ENCODE measurements at regions not wholly inside any gene's neighbourhood (a gene's known extent, or its start where the extent isn't known, plus 50 kb on each side); places are given as distances from the start of the nearest gene placed in this dataset.

- peaks cover 4 to 18% (median 11%) of the 10 kb centered on the region in 4 experiments for H3K4me1 ChIP-seq (replicated peaks in 1 of 4; ENCODE audit: control insufficient read depth in 3 of 4, insufficient read depth in 4 of 4, low read length in 3 of 4)
- no peak overlapping the region for H3K4ac ChIP-seq (replicated peaks; ENCODE audit: insufficient read length, low read depth, low read length)
- H3K79me1 ChIP-seq (ENCODE audit: low read depth, low read length), result no peaks in the 10 kb centered on the region
- H3K4me3 ChIP-seq (ENCODE audit: extremely low read depth in 1 of 4, insufficient read depth in 2 of 4, low read depth in 3 of 4, low read length in 4 of 4), result no peak overlapping the region
- no peak overlapping the region for H3K27ac ChIP-seq (ENCODE audit: low read depth, low read length)
- H3K14ac ChIP-seq (ENCODE audit: insufficient read length), result no peak overlapping the region
- TF ChIP-seq RFX5 (IDR thresholded peaks at IDR 0.05; ENCODE audit: borderline replicate concordance, low read depth, low read length) (no peak), KDM5A (IDR thresholded peaks at IDR 0.05; ENCODE audit: low read length) (no peak), ASH2L (IDR thresholded peaks at IDR 0.05; ENCODE audit: low read length) (no peak), EGR1 (IDR thresholded peaks at IDR 0.05; ENCODE audit: borderline replicate concordance, low read depth, low read length) (no peak), BRCA1 (IDR thresholded peaks at IDR 0.05; ENCODE audit: low read depth, low read length) (no peak), SAP30 (IDR thresholded peaks at IDR 0.05; ENCODE audit: insufficient read depth, insufficient replicate concordance, low read length) (no peak), HDAC6 (IDR thresholded peaks at IDR 0.05; ENCODE audit: low read depth, low read length) (no peak), PHF8 (conservative IDR thresholded peaks at IDR 0.05; ENCODE audit: low read depth, low read length) (no peak), BCL11A (IDR thresholded peaks at IDR 0.05; ENCODE audit: low read depth in 2 of 2, low read length in 2 of 2) (no peak), RBBP5 (IDR thresholded peaks at IDR 0.05; ENCODE audit: borderline replicate concordance, low read depth, low read length) (no peak), CBX5 (IDR thresholded peaks at IDR 0.05; ENCODE audit: low read depth, low read length) (no peak), CHD1 (IDR thresholded peaks at IDR 0.05; ENCODE audit: low read depth, low read length) (no peak), SP2 (IDR thresholded peaks at IDR 0.05; ENCODE audit: low read length) (no peak), EP300 (IDR thresholded peaks at IDR 0.05; ENCODE audit: borderline replicate concordance in 1 of 2, low read depth in 2 of 2, low read length in 2 of 2) (no peak), CREB1 (IDR thresholded peaks at IDR 0.05) (no peak), POU5F1 (IDR thresholded peaks at IDR 0.05; ENCODE audit: low read depth, low read length) (no peak)
- H3K23ac ChIP-seq (ENCODE audit: insufficient read length), result no peak overlapping the region
- ChIA-PET POLR2A (ENCODE audit: partially characterized antibody) (interaction anchor here (2.5 kb wide), 1 partner anchor 8 kb away, joined by 14 read pairs; no protein-coding TSS in a partner anchor), CTCF (ENCODE audit: partially characterized antibody) (no interaction called here)
- H2BK5ac ChIP-seq (ENCODE audit: low read depth, low read length), result no peak overlapping the region
- no peaks in the 10 kb centered on the region; a peak in 2 of 7 replicates for H3K27me3 ChIP-seq (replicated peaks in 1 of 4; ENCODE audit: control insufficient read depth in 3 of 4, extremely low read depth in 1 of 4, insufficient read depth in 3 of 4, low read length in 3 of 4)
- H4K8ac ChIP-seq (ENCODE audit: extremely low read depth, insufficient read depth, low read length), result no peak overlapping the region
- FAIRE-seq (no peak), DNase-seq (ENCODE audit: low read depth in 1 of 2, low spot score in 2 of 2) (no peak)
- no peak overlapping the region for H2BK15ac ChIP-seq (ENCODE audit: low read length)
- no peaks in the 10 kb centered on the region; the same call in 1 of the 2 replicates for H3K23me2 ChIP-seq (ENCODE audit: low read depth, low read length)
- no peaks in the 10 kb centered on the region for H3K9me3 ChIP-seq (ENCODE audit: insufficient read depth in 2 of 2, low read depth in 1 of 2, low read length in 1 of 2)
- no peak overlapping the region for H3K18ac ChIP-seq (ENCODE audit: extremely low read depth, low read length)
- no peak overlapping the region for H2BK20ac ChIP-seq (ENCODE audit: low read length)
- H2BK120ac ChIP-seq (replicated peaks; ENCODE audit: low read depth, low read length), result no peak overlapping the region
- no peak overlapping the region for H4K5ac ChIP-seq (ENCODE audit: insufficient read length, low read depth, low read length)
- no peak overlapping the region for H3K9ac ChIP-seq (replicated peaks in 1 of 4; ENCODE audit: extremely low read depth in 1 of 4, low read depth in 3 of 4, low read length in 3 of 4)
- H3K56ac ChIP-seq (replicated peaks; ENCODE audit: insufficient read length, low read depth, low read length), result no peak overlapping the region
- H2BK12ac ChIP-seq (ENCODE audit: low read depth, low read length), result no peak overlapping the region
- H3K79me2 ChIP-seq (ENCODE audit: control insufficient read depth in 1 of 2, insufficient read depth in 2 of 2, low read length in 2 of 2), result no peaks in the 10 kb centered on the region
- no peak overlapping the region for H4K91ac ChIP-seq (replicated peaks; ENCODE audit: insufficient read length, low read length)
- no peak overlapping the region for H2AK5ac ChIP-seq (ENCODE audit: low read depth, low read length)
- no peaks in the 10 kb centered on the region for H3K36me3 ChIP-seq (ENCODE audit: control insufficient read depth in 2 of 4, insufficient read depth in 4 of 4, low read length in 3 of 4)
- no peak overlapping the region for H2AFZ ChIP-seq (ENCODE audit: low read length)
- H4K20me1 ChIP-seq (replicated peaks in 1 of 2; ENCODE audit: control insufficient read depth in 1 of 2, insufficient read depth in 2 of 2, low read length in 2 of 2), result no peaks in the 10 kb centered on the region
- WGBS, 2 experiments (ENCODE audit: extremely low coverage in 1 of 2, insufficient coverage in 1 of 2, insufficient read length in 1 of 2, insufficient replicate concordance in 2 of 2, low coverage in 1 of 2, low lambda C conversion rate in 2 of 2, missing lambda C conversion rate in 1 of 2), result 85% methylated on average over 7 of the region's 7 CpGs; no CpG with 5 or more reads in 1 of the 2 experiments
- no peak overlapping the region for H3K4me2 ChIP-seq (ENCODE audit: insufficient read depth in 1 of 2, low read depth in 2 of 2, low read length in 2 of 2)
Observed at GRCh38 chr9:129285382-129285781, 107.3 kb upstream of the IER5L start.
